ENCODE measurements at regions not wholly inside any gene's neighbourhood (a gene's known extent, or its start where the extent isn't known, plus 50 kb on each side); places are given as distances from the start of the nearest gene placed in this dataset.
A peak's percentile ranks its signal among the peaks of the same experiment; 100 is the strongest.
"Not testable (repeated sequence)": the region's sequence is repeated elsewhere in the genome, so short reads cannot be mapped to it uniquely, and the experiment has no call there.

DNA sequence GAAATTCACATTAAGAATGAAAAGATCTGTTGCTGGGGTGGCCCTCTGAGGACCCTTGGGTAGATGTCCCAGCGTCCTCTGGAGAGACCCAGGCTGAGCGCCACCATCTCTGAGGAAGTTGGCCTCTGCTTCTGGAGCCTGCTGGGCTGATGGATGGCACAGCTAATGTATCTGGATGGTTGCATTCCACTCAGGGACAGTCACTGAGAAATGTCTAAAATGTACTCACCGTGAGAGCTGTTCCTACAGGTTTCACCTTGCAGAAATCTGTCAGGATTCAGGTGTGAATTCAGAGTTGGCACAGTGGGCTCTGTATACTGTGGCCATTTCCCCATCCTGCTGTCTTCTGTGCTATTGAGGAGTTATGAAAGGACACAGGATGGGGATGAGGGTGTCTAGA is 247.2 kb downstream of the AACS start:
- DNase-seq = no peak

DNA sequence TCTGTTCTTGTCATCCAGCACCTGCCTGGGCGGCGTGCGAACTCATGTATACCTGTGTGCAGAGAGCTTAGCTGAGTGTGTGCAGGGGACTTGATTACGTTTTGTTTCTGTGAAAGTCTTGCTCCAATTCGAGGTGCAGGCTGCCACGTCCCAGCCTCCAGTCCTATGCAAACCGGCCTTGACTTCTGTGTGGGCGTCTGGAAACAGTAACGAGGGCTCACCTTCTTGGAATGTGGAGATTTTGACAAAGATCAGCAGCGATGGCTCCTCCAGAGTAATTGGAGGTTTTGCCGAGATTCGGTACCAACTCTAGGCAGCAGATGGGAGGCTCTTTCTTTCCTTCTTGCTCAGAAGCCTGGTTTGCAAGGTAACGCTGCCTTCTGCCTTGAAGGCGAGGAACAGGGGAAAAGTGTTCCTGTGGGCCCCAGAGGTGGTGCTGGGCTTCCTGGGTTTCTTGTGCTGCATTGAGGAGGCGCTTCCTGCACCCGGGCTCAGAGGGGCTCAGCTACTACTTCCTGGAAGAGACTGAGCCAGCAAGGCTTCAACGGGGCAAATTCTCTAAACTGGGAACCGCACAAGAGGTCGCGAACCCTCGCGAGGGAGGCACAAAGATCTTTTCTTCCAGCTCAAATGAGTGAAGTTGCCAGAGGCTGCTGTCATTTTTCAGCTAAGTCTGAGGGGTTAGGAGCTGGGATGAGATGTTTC is 249.0 kb downstream of the AACS start:
- no peak for DNase-seq

DNA sequence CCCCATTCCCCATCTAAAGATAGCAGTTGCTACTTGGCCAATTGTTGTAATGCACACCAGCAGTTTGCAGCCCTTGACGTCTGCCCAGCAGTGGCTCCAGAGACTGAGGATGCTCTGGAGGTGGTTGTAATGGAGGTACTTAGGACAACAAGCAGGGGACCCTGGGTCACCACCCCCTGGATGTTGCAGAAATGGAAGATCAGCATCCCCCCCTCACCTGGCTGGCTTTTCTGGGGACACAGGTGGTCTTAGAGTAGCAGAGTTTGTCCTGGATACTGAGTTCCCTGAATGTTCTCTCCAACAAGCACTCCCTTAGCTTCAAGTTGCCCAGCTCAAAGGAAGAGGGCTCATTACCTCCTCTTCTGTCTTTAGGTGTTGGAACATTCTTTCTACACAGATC is 250.5 kb downstream of the AACS start:
- no peak for DNase-seq

DNA sequence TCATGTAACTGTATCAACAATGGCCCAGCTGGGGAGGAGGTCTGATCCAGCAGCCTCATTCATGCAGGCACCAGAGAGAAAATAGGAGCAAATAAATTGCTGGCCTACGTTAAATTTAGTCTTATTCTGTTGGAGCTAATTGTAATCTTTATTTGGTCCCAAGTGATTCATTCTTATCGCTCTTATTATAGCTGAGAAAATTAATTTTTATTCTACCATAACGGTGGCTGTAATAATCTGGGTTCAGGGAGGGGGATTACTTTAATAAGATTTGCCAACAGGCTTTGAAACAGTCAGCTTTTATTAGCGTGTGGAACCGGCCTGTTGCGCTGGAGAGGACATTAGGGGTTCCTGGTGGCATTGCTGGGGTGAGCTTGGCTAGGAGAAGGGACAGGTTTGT is 254.9 kb downstream of the AACS start:
- no peak for DNase-seq

DNA sequence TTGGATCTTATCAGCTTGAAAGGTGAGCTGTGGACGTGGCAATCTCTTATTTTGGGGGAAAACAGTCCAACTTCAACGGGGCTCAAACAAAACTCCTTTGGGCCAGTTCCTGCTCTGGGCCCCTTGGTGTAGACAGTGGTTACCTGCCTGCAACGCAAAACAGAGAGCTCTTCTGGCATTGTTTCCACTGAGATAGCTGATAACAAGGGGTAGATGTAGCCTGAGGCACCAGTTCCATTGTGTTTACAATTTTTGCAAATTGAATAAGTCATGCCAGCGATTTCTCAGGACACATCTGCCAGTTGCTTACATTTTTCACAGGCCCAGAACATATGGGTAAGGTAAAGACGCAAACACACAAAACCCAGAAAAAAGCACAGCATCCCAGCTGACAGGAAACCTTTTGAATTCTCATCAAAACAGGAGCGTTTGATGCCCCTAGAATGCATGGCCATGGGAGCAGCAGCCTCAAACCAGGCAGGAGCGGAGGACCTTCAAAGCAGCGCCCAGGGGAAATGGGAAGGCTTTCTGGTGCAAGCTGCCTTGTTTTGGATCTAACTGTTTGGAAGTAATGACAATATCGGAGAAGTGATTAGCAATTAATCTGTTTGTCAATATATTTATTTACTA is 259.7 kb downstream of the AACS start:
- no peak for DNase-seq

DNA sequence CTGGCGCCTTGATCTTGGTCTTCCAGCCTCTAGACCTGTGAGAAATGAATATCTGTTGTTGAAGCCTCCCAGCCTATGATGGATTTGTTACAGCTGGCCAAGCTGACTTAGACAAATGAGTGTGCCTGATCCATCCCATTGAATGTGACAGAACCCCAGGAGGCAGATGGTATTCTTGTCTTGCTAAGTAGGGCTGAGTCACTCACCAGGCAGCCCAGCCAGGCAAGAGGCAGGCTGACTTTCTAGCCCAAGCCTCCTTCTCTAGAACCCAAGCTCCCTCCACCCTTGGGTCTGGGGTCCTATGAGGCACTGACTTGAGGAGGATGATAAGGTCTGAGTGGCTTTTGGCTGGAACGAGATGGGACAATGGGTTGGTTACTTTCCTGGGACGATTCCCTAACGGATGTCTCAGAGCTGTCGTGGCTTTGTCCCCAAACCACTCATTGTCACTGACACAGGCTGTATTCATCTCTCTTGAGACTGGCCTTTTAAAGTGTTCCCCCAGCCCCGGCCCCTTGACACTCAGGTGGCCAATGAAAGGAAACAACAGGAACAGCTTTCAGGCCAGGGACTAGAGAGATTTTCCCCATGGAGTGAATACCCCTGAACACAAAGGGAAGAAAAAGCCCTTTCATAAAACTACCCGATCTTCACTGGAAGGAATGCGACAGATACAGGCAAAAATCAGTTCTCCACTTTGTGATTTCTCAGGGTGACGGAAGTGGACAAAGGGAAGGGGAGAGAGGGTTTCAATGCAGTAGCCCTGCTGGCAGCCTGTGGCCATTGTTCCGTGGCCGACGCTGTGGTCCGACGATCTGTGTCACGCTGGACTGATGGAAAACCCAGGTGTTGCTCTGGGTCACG is 264.2 kb downstream of the AACS start:
- no peak for DNase-seq

DNA sequence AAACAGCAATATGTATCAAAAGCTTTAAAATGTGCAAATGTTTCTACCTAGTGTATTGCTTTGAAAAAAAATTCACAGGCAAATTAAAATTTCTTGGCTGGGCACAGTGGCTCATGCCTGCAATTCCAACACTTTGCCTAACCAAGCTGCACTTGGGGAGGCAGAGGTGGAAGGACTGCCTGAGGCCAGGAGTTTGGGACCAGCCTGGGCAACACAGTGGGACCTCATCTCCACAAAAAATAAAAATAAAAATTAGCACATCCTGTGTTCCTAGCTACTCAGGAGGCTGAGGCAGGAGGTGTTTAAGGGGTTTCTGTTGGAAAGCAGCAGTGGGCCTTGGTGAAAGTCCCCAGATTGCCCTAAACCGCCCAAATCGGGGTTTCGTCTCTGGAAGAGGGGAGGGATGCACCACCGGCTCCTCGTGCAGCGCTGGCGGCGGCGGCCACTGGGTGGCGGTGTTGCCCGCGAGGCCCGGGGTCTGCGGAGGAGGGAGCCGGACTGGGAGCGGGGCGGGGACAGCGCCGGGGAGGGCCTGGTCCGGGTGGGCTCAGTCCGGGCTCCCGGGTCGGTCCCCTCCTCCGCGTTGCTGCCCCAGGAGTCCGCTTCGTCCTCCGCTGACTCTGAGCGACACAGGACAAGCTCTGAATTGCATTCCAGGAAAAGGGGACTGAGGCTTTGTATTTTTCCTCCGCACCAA is 265.6 kb downstream of the AACS start:
- DNase-seq = peak; percentile 14

DNA sequence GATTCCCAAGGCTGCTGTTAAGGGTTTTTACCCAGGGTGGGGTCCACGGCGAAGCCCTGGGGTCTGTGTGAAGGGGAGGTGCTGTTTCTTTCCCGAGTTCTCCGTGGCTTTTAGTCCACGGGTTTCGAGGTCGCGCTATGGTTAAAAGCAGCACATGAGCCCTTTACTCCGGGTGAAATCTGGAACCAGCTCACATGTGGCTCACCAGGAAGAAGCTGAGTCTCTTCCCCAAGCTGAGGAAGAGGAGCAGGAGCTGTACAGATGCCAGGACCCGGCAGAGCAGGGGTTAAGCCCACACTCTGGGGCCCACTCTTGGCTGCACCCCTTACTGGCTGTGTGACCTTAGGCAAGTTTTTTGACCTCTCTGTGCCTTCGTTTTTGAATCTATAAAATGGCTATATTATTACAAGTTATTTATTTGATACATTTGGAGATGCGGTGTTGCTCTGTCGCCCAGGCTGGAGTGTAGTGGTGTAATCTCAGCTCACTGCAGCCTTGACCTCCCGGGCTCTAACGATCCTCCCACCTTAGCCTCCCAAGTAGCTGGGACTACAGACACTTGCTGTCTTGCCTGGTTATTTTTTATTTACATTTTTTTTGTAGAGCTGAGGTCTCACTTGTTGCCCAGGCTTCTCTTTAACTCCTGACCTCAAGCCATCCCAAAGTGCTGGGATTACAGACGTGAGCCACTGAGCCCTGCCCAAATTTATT is 266.3 kb downstream of the AACS start:
- DNase-seq = no peak

DNA sequence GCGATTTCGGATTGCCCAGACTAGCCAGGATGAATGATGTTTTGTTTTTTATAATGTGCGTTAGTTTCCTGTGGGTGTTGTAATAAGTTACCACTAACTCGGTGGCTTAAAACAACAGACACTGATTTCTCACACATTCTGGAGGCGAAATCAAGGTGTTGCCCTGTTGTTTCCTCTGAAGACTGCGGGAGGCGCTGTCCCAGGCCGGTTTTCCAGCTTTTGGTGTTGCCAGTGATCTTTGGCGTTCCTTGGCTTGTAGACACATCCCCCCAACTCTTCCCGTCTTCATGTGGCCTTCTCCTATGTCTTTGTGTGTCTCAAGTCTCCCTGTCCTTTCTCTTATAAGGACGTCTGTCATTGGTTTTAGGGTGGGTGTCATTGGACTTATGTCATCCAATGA is 267.7 kb downstream of the AACS start:
- DNase-seq = no peak

DNA sequence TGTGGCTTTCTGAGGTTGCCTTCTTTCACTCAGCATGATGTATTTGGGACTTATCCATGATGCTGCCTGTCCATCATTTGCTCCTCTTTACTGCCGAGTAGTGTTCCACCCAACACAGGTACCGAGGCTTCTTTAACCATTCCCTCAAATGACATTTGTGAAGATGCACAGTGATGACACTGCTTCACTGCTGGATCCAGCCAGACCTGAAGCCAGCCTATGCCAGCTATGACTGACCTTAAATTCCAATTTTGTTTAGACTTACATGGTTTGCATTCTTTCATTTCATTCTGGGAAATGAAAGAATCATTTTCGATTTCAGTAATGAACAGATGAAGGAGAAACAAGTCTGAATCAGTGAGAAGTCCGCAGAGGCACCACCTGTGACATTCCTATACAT is 271.0 kb downstream of the AACS start:
- DNase-seq = no peak

DNA sequence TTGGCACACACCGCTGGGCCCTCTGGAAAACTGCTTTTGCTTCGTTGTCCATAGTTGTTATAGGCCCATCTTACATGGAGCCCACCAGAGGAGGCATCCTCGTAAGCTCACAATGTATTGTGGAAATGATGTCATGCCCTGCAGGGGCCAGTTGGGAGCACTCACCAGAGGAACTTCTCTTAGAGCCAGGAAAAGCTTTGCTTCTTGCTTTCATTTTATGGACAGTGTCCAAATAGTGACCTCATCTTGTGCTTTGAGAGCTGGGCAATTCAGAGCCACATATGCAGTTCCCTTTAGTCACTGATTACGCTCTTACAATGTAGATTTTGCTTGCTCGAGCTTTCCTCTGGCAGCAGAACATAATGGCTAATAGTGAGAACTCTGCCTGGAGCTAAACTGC is 275.6 kb downstream of the AACS start:
- DNase-seq = no peak

DNA sequence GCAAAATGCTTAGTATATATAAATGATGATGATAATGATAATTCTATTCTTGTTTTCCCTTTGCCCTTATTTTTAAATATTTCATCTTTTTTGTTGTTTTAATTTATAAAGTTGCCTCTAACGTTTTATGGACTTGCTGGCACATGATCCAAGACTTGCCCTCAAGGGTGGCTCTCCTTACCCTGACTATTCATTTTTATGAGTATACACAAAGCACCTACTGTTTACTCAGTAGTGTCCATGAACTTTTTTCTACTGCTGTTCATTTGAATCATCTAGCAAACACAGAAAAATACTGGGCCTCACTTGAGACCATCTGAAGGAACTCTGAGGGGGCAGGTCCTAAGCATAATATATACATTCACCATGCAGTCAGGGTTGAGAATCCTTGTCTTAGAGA is 276.2 kb downstream of the AACS start:
- DNase-seq = no peak

DNA sequence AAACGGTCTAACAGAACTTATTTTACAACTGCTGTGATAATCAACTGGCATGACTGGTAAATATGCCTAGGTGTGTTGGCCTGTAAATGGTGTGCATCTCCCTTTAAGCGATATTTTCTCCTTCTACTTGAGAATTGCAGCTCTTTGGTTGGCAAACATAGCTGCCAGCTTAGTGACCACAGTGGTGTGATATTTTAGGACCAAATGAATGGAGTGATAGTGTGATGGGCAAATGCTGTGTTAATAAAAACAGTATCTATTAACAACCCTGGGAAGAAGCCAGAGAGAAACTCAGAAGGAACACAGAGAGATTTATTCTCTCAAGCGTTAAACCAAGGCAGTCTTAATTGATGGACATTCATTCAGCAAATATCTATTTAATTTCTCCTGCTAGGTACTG is 278.4 kb downstream of the AACS start:
- no peak for DNase-seq

DNA sequence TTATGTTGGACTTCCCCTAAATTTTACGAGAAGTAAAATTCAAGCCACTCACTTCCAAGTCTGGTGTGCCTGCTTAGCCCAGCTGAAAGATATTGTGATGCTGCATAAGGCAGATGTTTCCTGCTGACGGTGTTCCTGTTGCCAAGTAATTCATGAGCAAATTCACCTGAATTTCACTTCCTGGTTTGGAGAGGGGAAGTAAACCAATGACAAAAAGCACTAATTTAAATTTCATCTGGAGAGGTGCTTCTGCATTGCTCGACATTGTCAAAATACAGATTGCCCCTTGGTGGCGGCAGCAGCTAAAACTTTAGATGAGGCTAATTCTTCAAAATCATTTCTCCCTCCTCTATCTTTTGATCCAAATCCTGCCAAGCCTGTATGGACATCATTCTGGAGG is 281.1 kb downstream of the AACS start:
- DNase-seq = no peak

DNA sequence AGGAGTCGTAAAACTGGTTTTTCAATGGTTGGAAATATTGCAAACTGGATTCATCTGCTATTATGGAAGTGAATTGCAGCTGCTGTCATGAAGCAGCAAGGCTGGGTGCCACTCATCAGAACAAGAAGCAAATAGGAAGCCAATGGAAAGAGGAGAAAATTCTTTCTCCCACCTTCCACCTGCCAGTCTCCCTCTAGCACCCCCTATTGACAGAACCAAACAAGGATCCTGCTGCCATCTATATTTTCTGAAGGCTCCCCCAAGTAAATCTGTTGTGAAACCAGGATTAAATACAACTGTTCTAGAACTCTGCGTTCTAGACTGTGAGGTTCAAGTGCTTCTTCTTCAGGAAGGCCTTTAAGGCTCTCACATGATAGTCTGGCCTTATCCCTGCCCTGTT is 286.6 kb downstream of the AACS start:
- DNase-seq = no peak

DNA sequence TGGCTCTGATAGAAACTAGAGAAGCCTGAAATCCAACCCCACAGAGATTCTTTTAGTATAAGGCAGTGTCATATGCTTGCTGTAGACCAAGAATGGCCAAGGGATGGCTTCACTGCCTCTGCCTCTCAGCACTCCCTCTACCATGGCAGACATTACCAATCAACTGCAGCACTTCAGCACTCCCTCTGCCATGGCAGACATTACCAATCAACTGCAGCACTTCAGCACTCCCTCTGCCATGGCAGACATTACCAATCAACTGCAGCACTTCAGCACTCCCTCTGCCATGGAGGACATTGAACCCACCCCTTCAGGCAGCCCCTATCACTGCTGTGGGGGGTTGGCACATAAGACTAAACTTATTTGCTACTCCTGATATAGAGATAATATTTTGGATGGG is 287.8 kb downstream of the AACS start:
- DNase-seq = not testable (repeated sequence)

DNA sequence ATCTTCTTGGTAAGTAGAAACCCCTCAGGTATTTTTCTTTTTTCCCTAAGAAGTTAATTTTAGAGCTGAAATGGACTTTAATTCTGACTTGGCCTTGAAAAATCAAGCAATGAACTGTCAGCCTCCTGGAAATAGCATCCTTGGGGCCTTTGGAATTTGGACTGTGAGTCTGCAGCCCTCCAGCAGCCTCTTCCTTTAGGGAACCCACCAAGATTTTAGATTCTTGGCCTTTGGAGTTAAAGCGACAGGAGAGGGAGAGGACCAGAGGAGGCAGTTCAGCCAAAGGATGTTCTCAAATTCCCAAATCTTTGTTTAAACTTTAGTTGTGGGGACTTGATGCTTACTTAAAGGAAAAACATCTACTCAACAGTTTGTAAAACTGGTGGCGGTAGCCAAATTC is 288.6 kb downstream of the AACS start:
- no peak for DNase-seq

DNA sequence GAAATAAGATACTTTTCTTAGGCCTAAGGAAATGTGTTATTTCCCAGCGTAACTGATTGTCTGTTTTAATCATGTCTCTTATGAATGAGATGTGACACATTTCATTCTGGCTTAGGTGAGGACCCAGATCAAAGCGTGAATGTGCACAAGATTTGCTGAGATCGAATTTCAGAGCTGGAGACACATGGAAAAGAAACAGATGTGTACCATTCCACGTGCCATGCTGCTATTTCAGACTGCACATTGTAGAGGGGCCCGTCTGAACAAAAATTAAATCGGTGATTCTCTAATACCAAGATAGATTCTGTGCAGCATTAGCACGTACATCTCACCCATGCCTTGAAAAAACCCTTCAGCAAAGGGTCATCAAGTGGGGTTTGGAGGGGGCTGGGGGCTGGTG is 290.4 kb downstream of the AACS start:
- no peak for DNase-seq

DNA sequence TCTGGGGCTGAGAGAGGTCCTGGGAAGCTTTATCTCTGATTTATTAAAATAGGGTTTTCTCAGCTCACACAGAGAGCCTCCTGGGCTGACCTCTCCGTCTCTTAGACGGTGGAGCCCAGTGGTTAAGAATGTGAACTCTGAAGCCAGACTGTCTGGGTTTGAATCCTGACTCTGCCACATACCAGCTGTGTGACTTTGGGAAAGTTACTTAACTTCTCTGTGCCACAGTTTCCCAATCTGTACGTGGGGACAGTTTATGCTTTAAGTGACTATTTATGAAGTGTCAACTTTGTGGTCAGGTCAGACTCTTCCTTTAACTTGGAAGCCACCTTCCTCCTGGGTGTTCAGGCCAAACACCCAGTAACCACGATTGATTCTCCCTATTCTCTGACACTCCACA is 290.9 kb downstream of the AACS start:
- no peak for DNase-seq

DNA sequence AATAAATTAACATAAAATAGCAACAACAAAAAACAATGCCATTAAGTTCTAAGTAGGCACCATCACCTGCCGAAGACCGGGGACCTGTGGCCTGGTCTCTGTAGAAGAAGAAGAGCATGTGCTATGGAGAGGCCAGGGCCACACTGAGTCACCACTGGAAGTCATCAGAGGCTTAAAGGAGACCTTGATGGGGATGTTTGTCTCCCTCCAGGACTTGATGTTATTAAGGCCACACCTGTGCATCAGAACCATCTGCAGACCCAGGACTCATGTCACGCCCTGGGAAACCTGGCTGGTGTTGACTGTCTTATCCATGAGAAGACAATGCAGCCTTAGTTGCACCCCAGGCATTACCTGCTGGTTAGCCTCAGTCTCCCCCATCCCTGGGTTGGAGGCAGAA is 292.3 kb downstream of the AACS start:
- no peak for DNase-seq

DNA sequence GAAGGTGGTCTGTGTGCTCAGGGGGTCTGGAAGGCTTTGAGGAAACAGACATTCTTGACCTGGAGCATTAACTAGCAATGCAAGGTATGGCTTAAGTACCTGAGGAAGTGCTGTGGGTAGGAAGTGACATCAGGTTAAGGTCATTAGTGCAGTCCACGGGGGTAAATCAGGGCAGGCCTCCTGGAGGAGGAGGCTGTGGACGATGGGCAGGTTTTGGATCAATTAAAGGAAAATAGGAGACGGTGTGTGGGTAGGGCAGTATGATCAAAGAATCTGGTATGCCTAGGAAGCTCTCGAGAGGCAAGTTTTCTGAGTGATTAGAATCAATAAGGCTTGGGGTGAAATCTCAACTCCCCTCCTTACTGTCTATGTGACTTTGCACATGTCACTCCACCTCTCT is 295.3 kb downstream of the AACS start:
- DNase-seq = no peak

DNA sequence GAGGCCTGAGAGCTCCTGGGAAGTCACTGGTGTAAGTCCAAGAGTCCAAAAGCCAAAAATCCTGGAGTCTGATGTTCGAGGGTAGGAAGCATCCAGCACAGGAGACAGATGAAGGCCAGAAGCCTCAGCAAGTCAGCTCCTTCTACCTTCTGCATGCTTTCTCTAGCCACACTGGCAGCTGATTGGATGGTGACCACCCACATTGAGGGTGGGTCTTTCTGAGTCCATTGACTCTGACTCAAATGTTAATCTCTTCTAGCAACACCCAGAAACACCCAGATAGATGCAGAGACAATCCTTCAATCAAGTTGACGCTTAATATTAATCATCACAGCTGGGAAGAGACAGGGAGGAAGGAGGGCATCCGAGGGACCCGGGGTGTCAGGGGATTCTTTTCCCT is 305.8 kb downstream of the AACS start:
- DNase-seq = no peak

DNA sequence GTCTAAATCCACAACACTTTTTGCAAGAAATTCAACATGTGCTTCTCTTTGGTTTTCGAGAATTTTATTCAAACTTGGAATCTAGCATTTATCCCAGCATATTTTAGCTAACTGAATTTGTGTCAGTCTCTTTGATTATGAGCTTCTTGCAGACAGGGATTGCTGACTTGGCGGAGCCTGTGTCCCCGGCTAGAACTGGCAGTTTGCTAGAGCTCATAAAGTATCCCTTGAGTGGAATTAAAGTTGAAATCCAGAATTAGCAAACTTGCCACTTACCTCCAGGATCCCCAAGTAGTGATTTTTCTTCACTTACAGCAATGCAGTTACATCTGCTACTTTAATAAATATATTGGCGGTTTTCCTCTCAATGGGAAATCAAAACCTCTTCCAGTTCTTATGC is 306.9 kb downstream of the AACS start:
- DNase-seq = no peak

Data from CD4-positive, alpha-beta T cell treated with Interleukin-4 for 4 hours (primary cell).